Fibroblast of skin of left biceps (primary cell): ENCODE measurements at regions not wholly inside any gene's neighbourhood (a gene's known extent, or its start where the extent isn't known, plus 50 kb on each side); places are given as distances from the start of the nearest gene placed in this dataset.
"Not testable (repeated sequence)": the region's sequence is repeated elsewhere in the genome, so short reads cannot be mapped to it uniquely, and the experiment has no call there.

Experiments
- DNase-seq, 2 experiments: peaks; one replicate each; pipeline ENCODE4 v3.0.0-alpha.2; 2013; ENCODE audit warnings: low read depth in 2 of 2

DNA sequence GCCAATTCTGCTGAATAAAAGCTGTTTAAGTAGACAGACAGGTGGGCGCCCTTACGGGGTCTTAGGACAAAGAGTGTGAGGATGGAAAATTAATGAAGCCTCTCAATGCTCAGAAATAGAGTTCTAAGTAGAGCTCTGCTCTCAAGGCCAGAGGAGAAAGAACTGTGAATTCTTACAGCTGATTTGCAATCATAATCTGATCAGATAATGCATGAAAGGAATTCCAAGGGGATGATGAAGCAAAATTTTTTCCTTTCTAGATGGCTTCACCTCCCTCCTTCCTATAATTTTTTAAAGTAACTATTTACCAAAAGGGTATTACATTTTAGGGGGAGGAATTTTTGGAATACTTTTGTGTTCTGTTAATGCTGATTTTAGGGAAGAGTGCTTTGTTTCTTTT, 308.1 kb upstream of the HS3ST5 start:
- DNase-seq: no peak

DNA sequence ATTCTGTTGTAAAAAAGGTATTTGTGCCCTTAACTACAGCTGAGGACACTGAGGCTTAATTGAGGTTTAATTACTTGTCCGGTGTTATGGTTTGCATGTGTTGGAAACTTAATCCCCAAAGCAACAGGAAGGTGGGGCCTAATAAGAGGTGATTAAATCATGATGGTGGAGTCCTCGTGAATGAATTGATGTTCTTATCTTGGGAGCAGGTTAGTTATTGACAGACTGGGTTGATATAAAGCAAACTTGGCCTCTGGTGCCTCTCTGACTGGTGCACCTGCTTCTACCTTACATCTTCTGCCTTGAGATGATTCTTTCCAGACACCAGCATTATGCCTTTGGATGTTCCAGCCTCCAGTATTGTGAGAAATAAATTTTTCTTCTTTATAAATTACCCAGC, 306.5 kb upstream of the HS3ST5 start:
- DNase-seq: no peak

DNA sequence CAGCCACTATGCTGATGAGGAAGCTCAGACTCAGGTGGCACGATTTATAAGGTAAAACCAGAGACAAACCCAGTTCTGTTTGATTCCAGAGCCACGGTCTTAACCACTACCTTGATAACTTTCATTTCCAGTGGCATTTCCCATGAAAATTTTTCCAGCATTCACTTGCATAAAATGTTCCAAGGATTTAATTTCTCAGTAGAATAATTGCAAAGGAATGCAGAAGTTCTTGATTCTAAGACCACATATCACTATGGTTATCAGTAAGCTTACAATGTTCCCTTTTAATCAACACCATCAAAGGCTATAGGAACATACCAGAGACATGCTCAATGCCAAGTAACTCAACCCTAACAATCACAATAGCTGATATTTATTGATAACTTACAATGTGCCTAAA, 306.0 kb upstream of the HS3ST5 start:
- DNase-seq: no peak

DNA sequence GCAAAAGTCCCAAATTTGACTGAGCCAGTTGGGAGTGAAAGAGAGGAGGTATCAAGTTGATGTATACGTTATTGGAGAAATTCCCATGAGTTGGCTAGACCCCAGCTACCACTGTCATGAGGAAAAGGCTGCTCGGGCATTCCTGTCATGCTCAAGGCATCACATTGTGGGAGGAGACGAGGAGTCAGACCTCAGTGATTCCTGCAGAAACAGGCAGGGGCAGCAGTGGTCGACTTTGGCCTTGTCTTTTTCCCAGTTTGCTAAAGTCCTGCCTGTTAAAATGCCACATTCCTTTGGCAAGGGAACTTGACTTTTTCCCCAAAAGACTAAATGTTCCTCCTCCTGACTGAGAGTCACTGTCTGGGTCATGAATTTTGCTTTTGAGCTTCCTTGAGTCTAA, 295.5 kb upstream of the HS3ST5 start:
- no peak for DNase-seq

DNA sequence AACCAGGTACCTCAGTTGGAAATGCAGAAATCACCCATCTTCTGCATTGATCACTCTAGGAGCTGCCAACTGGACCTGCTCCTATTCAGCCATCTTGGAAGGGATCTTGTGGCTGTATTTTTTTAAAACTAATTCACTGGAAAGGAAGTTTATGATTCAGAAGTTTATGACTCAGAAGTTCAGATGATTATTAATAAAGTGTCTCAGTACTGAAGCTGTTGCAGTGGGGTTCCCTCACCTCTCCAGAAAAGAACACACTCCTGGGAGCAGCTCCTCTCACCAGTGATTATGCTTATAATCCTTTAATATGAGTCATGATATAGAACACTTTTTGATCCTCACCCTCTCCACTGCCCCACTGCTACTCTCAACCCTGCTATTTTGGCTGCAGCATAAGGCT, 291.2 kb upstream of the HS3ST5 start:
- no peak for DNase-seq

DNA sequence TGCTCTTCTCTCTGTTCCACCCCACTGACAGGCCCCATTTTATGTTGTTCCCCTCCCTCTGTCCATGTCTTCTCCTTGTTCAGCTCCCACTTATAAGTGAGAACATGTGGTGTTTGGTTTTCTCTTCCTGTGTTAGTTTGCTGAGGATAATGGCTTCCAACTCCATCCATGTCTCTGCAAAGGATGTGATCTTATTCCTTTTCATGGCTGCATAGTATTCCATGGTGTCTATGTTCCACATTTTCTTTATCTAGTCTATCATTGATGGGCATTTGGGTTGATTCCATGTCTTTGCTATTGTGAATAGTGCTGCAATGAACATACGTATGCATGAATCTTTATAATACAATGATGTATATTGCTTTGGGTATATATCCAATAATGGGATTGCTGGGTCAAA, 283.4 kb upstream of the HS3ST5 start:
- DNase-seq: not testable (repeated sequence)

DNA sequence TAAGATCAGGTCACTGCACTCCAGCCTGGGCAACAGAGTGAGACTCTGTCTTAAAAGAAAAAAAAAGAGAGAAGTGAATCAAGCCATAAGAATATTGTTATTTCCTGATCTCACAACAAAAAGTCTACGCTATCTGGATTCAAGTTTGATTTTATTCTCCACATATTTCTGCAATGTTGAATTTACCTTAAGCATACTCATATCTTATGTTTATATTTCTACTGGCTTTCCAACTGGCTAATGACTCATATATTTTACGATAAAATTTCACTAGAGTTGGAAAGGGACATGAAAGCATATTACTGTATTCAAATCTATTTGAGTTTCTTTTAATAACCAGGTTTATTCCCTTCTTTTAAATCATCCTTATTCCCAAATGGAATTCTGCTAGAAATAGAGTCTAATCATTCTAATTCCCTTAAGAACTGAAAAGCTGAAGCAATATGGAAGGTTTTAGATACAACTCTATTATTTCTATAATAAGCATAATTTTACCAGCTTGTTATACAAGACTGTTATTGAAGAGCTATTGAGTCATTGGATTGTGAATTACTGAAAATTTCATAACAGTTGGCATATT, 276.9 kb upstream of the HS3ST5 start:
- no peak for DNase-seq

DNA sequence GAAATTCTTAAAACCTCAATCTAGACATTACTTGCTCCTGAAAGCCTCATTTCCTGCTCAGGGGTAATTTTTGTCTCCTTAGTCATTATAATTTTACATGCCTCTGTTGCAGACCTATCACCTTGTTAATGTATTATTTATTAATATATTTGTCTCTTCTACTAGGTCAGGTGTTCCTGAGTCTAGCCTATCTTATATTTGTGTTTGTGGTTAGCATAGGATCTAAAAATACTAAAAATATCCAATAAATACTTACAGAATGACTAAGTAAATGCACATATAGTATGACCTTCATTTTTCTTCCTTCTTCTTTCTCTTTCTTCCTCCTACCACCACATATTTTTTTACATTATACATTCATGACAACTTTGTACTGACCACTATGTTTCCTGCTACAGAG, 268.9 kb upstream of the HS3ST5 start:
- no peak for DNase-seq

DNA sequence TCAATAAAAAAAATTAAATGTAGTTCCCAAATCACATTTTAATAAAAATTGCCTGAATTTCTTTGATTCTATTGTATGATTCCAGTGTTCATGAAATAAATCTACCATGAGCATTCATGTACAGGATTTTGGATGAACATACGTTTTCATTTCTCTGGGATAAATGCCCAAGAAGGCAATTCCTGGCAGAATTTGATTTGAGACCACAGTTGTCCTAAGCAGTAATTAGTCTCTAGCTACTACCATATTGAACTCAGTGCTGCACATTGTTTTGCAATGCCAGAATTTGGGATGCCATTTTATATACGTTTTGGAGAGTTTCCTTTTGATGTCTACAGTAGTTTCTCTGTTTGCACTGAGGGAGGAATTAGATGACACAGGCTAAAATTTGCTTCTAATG, 265.3 kb upstream of the HS3ST5 start:
- DNase-seq: no peak

DNA sequence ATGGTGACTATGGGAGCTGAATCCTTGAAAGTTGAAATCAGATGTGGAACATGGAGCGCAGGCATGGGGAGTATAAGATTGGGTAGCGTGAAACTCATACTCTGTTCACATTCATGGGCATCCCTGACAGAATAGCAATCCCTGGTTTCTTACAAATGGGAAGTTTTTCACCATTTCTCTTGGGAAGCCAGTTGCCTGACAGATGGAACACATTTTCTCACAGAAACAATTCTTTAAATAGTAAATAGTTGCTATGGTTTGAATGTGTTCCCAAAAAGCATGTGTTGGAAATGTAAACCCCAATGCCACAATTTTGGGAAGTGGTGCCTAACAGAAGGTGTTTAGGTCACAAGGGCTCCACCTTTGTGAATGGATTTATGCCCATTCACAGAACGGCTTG, 262.8 kb upstream of the HS3ST5 start:
- DNase-seq: no peak

DNA sequence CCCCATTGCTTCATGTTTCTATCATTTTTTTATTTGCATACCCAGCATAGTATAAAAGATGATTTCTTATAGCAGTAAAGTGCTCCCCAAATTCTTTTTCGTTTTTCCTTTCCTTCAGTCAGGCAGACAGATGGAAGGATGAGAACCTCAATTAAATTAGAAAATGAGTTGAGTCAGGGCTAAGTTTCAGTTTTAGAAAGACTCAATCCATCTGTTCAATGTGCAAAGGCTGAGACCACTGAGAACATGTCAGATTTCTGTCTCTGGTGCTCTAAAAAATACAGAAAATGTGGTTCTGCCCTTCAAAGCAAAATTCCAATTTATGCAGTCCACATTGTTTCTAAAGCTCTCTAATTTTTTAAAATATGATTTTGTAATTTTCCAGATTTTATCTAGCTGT, 257.6 kb upstream of the HS3ST5 start:
- DNase-seq: no peak

DNA sequence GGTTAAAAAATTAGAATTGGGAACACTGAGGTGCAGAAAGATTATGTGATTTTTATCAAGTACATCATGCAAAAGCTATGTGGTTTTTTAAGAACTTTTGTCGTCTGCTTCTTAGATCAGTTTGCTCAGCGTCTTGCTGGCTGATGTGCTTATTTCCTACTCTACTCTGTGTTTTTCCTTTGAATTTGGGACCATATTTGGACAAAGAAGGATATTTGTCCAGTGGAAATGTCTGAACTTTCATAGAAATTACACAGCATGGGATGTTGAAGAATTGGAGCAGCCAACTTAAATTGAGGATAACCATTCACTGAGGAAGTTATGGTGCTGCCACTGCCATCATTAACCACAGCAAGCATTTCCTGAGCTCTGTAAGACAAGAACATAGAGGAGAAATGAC, 252.8 kb upstream of the HS3ST5 start:
- DNase-seq: no peak

DNA sequence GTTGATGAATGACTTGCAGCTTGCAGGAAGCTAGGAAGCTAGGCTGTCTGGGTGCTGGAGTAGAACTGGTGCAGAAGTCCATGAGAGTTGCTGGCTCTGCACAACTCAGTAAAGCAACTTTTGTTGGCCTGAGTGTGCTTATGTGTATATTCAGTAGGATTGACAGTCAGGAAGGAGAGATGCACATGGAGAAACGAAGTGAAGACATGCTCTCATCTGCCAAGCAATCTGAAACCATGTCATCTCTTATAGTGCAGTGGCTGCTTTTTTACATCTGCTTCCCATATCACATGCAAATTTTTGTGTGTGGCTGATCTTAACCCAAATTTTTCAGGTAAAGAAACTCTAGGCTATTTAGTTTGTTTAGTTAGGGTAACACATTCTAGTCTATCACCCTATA, 252.4 kb upstream of the HS3ST5 start:
- DNase-seq: no peak

DNA sequence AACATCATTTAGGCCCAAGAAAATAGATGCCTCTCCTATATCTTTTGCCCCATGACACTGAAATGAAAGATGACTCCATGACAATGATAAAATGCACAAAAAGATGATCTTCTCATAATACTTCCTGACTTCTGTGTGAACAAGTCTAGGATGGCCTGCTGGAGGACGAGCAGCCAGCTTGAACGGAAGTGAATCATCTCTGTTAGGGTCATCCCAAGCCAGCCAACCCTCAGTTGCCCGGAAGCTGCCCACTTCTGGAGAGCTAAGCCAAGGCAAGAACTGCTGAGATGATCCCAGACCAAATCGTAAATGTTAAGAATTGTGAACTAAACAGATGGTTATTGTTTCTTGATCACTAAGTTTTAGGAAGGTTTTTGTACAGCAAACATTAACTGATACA, 249.7 kb upstream of the HS3ST5 start:
- DNase-seq: no peak

DNA sequence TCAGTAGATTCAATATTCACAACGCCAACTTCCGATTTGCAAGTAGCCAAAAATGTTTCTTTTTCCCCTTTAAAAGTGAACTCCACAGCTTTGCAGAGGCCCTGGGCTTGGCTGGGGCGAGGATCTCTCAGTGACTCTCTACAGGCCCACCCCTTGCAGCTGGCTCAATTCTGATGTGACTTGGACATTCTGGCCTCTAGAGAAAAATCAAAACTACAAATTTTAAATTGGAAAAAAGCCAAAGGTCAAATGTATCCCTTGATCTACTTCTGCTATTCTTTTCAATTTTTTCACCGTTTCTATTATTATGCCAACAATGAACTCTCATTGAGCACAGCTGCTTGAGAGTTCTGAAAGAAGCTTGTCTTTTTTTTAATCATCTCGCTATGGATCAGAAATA, 245.9 kb upstream of the HS3ST5 start:
- no peak for DNase-seq

DNA sequence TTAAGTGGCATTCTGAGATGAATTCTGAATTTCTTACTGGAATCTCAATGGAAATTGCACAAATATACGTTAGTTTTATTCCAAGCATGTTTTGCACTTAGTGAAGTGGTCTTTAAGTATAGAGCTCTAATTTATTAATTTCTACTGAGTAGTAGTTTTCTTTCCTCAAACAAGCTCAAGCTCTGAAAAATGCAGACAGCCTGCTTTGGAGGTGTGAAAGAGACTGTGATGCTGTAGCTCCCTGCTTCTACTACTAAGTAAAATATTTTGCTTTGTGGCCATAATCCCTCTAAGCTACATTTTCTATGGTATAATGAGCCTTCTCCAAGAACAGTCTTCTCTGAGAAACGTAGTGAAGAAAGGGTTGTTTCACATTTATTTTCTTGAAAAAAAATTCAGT, 243.5 kb upstream of the HS3ST5 start:
- DNase-seq: no peak

DNA sequence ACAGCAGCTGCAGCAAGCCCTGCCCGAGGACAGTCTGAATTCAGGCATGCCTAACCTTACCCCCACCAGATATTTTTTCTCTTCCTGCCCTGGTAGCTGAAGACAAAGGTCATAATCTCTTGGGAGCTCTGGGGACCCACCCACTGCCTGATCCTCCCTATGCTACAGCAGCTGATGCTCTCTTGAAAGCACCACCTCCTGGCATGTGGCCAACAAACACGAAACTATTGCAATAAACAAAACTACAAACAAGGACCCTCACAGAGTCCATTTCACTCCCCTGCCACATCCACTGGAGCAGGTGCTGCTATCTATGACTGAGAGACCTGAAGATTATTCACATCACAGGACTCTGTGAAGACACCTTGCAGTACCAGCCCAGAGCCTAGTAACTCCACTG, 238.5 kb upstream of the HS3ST5 start:
- DNase-seq: no peak

DNA sequence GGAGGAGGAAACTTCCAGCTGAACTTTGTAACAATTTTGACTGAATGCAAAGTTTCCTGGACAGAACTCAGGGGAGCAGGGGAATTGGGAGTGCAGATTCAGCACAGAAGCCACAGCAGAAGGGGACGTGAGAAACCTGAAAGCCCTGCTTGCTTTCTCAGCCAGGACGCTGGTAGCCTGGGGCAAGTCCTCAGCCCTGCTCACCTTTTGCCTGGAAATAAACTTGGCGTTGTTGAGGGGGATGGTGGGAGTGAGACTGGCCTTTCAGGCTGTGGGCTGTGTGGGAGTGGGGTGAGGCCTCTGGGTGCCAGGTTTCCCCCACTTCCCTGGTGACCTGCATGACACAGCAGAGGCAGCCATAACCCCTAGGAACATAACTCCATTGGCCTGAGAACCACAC, 238.1 kb upstream of the HS3ST5 start:
- DNase-seq: no peak

DNA sequence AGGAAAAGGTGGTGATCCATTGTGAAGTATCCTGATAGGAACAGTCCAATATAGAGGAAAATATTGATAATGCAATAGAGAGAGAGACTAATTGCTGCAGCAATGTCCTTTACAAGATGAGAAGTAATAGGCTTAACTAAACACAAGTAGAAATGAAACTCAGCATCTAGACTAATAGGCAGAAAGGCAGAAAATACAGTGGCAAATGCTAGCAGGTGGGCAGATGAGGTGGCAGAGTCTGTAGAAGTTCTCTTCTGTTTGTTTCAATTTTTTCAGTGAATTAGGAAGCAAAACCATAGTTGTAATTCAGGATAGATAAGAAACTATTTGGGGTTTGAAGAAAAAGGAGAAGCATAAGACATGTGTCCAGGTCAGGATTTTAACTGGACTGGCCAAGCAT, 236.7 kb upstream of the HS3ST5 start:
- no peak for DNase-seq

DNA sequence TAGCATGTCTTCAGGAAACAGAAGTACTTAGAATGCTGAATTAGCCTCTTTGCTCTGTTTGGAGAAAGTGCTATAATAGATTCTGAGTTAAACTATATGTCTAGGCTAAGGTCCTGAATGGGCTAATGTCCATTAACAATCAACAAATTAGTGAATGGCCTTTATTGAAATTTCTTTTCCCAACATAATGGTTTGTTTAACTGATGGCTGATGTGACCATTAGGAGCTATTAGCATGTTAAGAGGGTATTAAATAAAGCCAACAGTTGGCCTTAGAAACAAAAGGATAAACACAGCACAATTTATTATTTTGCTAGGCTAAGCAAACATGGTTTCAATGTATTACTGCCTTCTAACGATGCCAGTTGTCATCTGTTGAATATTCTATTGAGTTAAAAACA, 234.3 kb upstream of the HS3ST5 start:
- no peak for DNase-seq

DNA sequence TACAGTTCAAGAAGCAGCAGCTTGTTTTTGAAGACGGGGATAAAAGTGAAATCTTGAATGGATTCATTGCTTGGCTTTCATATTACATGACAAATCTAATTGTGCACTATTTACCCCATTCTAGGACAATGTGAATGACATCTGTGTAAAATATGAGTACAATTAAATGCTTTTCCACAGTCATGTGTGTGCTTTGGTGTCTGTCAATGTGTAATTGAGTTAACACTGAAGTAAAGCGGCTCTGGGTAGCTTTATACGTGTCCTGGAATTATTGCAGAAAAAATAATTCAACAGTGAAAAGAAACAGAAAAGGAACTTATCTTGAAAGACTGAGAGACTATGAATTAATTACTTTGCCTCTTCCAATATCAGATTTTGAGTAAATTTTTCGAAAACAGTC, 233.5 kb upstream of the HS3ST5 start:
- DNase-seq: no peak

DNA sequence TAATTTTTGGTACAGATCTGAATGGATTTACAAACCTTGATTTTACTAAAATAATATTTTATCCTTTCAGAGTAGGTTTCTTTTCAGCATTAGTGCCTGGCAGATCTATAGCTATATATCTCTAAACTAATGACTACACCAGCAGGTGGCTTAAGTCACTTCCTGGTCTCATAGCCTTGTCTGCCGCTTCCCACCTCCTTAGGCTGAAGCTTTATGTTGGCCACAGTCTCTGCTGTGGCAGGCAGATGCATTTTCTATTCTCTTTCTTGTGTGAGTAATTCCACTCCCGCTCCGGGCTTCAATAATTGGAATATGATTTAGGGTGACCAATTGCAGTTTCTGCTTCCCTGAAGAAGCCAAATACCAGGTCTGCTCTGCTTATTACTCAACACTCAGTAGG, 226.8 kb upstream of the HS3ST5 start:
- DNase-seq: no peak

DNA sequence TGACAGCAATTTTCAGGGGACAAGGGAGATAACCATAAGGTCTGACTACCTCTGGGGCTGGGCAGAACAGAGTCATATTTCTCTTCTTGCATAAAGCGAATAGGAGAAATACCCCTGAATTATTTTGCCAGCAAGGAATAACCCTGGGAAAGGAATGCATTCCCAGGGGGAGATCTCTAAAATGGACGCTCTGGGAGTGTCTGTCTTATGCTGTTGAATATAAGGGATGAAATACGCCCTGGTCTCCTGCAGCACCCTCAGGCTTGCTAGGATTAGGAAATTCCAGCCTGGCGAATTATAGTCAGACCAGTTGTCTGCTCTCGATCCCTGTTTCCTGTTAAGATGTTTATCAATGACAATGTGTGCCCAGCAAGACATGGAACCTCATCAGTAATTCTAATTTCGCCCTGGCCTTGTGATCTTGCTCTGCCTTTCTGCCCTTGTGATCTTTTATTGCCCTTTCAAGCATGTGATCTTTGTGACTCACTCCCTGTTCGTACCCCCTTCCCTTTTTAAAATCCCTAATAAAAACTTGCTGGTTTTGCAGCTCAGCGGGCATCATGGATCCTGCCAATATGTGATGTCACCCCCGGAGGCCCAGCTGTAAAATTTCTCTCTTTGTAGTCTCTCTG, 221.6 kb upstream of the HS3ST5 start:
- DNase-seq: no peak

DNA sequence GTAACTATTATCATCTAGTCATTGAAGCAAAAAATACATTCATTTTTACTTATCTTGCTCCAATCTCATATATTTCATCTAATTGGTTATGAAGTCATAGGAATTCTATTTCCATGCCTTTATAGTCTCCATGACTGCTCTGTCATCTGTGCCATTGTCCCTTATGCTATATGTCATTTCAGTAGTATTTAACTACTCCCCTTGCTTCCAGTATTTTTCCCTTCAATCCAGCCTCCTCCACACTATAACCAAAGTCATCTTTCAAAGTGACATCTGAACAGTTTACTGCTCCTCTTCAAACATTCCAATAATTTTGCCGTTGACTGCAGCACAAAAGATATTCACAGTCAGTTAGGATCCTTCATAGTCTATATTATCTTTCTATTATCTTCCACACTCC, 216.6 kb upstream of the HS3ST5 start:
- no peak for DNase-seq
